HG03575 (cell line): ENCODE measurements at regions not wholly inside any gene's neighbourhood (a gene's known extent, or its start where the extent isn't known, plus 50 kb on each side); places are given as distances from the start of the nearest gene placed in this dataset.

Experiments used
- ATAC-seq: cut with Tn5 transposase; IDR thresholded peaks from one replicate; pipeline ENCODE4 v1.9.1; 2021; ENCODE audit not compliant: unreplicated experiment, insufficient number of reproducible peaks, low FRiP score; ENCODE audit errors: extremely low read depth

- ATAC-seq: no peak
Measured at GRCh38 chr9:16248822-16249221, 621.6 kb downstream of the BNC2 start.

DNA sequence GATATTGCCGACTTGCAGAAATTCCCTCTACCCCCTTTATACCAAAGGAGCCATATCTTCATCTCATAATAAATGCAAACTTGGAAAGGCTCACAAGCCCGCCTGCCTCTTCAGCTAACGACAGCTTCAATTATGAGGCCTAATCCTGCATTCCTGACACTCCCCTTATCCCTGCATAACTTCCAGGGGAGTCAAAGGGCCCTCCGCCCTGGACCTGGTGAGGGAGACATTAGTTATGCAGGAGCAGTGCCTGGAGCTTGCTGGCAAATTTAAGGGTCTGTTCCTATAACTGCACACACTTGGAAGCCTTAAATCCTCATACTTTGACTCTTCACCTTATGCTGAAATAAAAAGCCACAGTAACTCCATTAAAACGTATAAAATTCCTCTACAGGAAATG is 617.9 kb downstream of the BNC2 start:
- ATAC-seq: no peak

DNA sequence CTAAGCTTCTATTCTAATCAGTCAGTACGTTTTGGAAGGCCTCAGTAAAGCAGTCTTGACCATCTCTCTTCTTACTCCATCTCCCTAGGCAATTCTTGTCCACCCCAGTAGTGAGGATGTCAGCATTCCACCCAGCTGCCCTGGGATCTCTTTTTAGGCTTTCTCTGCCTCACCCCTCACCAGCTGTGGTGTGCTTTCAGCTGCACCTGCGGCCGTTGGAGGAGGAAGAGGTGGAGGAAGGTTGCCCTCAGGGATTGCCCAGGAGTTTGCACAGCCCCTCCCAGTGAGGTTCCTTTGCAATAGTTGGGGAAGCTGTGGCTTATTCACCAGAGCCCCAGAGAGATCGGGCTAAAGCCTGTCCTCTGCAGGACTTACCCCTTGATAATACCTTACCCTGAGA is 615.8 kb downstream of the BNC2 start:
- no peak for ATAC-seq

DNA sequence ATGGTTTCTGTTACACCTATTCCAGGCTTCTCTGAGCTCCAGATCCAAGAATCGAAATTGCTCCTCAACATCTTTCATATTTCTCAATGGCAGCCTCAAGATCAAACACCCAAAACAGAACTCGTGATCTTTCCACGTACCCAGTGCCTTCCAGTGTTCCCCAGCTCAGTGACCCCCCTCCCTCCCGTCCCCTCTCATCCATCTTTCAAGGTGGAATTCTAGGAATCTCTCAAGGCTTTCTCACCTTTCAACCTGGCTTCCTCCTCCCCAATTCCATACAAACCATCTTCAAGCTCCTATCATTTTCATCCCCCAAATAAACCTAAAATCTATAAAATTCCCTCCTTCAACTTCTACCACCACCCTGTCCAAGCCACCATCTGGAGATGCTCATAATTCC is 615.3 kb downstream of the BNC2 start:
- no peak for ATAC-seq

GRCh38 chr9:16257604-16258003 is 612.9 kb downstream of the BNC2 start:
- ATAC-seq: no peak

DNA sequence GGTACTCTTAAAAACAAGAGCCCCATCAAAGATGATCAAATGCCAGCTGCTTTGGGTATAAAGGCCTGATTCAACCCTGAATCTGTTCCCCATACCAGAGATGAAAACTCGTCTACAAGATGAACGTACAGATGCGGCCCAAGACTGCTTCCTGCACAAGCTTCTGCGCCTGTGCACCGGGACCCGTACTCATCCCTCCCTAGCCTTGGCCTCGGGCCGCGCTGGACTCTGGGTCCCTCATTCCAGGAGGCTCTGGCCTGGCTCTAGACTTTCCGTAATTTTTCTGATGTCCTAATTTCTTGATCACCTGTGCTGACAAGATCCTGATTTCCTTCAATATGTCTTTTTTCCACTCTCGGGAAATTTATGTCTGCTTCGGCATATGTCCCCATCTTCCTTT is 612.3 kb downstream of the BNC2 start:
- no peak for ATAC-seq

GRCh38 chr9:16258708-16259107 is 611.8 kb downstream of the BNC2 start:
- no peak for ATAC-seq

DNA sequence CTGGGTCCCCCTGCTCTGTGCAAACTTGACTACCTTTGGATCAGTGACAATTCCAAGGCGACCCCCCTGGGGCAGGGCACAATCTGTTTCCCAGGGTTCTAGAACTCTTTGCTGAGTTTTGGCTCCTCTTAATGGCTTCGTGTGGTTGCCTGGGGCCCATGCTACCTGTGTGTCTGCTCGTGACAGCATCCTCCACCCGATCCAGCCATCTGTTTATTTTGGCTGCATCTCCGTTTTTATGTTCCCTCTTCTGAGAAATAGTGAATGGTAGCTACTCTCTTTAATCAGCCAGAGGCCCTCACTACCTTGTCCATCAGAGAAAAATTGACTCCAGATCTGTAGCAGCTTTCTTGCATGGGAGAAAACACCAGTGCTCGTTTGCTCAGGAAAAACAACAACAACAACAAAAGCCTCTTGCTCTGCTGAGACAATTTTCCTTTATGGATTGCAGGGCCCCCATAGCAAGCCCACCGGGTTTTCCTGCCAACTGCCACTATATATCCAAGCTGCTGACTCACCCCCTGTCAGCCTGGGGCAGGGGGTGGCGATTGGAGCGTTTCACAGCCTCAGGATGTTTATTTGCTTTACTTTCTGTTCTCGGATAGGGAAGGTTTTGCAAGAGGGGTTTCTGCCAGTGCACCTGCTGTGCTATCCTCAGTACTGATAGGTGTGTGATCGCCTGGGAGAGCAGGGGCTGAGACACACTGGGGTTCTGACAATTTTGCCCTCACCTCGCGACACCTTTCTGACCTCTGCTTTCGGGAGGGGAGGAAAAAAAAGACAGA is 607.8 kb downstream of the BNC2 start:
- no peak for ATAC-seq

GRCh38 chr9:16265688-16266087 is 604.8 kb downstream of the BNC2 start:
- ATAC-seq: no peak

DNA sequence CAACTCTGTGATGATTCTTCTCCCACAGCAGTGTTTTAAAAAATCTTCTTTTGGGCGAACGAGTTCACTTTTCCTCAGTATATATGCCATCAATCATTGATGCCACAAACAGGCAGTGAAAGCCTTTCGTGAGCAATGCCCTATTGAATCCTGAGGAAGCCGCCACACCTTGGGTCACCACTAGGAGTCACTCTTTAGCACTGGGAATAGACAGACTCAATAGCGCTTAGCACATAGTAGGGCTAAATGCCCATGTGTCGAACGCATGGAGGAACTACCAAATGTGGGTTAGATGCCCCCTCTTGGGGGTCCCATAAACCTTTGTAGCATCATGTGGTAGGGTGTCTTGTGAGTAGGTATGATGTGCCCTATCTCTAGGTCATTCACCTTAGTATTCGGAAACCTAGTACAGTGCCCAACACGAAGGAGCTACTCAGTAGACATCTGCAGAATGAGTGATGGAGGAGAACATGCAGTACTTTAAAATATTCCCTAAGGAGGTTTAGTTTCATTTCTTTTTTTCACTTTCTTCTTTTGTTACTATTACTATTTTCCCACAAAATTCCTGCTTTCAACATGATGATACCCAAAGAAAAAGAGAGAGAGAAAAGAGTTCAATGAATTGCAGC is 603.7 kb downstream of the BNC2 start:
- no peak for ATAC-seq

- ATAC-seq: no peak
Measured at GRCh38 chr9:16267281-16268066, 603.0 kb downstream of the BNC2 start.

DNA sequence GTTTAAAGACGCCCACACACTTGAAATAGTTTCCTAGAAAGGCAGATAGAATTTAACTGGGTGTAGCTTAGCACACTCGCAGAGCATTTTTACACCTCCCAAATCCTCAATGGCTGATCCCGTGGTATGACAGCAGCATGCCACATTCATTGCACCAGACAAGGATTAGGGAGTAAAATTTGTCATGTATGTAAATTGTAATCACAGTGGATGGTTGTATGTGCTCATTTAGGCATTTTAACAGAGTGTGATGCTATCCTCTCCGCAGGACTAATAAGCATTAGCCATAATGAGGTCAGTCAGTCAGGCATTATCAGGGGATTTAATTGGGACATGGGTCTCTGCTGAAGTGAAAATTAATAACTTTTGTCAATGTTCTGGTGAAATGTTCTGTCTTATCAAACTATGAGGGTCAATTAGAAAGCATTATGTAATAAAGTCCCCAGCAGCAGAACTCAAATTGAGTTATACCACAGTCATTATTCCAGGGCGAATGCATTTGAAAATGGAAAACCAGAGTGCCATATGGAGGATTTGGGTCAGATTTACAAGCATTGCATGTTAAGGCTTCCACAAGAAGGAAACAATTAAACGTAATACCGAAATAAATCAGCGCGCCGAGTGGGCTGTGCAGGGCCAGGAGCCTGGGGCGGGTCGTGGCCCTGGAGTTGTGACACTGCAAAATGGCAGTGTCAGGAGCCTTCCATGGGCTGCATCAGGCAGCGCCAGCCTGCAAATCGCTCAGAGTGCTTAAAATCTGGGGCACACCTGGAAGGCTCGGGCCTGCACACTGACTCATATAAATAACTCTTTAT is 602.2 kb downstream of the BNC2 start:
- no peak for ATAC-seq

- no peak for ATAC-seq
Measured at GRCh38 chr9:16271967-16272366, 598.5 kb downstream of the BNC2 start.

DNA sequence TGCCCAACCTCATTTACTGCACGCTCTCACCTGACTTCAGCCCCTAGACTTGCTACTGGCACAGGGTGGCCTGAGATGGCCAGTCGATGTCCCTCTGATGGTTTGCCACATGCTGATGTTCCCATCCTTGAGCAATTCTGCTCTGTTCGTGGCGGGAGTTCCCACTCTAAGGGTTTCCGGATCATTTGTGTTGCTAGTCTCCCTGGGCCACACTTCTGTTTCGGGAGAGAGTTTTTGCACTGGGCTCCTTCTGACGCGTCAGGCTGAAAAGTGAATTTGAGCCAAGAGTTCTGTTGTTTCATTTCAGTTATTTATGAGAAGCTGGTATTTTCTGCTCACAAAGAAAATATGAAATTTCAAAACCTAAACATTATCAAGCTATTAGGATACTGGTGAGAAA is 597.7 kb downstream of the BNC2 start:
- no peak for ATAC-seq

GRCh38 chr9:16275795-16276624 is 594.5 kb downstream of the BNC2 start:
- no peak for ATAC-seq

DNA sequence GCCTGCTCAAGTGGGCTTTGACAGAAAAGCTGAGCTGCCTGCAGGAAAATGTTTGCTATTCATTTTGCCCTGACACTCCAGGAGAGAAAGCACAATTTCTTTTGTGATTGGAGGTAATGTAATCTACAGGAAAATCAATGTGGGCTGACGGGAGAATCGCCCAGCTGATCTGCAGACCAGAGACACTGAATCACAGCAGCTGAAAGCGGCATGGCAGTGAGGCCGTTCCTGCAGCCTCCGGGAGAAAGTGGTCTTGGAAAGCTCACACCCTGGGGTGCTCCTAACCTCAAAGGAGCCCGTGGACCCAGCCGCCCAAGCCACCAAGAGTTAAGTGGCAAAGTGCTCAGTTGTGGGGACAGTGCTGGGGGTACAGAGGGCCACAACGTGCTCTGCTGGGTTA is 593.6 kb downstream of the BNC2 start:
- ATAC-seq: no peak

DNA sequence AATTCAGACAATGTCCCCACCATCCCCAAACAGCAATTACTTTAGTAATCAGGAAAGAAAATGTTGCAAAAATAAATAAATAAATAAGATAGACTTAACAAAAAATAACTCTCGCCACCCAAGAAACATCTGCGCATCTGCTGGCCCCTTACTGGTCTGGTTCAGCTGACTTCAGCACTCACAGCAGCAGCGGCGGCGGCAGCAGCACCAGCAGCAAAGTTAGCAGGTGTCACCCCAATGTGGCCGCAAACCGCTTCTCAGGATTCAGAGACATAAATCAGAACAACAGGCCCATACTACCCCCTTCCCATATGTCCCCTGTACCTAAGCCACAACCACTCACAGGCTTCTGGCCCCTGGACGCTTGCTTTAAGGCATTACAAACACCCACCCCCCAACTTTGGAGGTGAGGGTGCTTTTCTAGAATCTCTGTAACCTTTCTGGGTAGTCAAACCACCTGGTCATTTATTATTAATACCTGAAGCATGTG is 593.0 kb downstream of the BNC2 start:
- ATAC-seq: no peak

DNA sequence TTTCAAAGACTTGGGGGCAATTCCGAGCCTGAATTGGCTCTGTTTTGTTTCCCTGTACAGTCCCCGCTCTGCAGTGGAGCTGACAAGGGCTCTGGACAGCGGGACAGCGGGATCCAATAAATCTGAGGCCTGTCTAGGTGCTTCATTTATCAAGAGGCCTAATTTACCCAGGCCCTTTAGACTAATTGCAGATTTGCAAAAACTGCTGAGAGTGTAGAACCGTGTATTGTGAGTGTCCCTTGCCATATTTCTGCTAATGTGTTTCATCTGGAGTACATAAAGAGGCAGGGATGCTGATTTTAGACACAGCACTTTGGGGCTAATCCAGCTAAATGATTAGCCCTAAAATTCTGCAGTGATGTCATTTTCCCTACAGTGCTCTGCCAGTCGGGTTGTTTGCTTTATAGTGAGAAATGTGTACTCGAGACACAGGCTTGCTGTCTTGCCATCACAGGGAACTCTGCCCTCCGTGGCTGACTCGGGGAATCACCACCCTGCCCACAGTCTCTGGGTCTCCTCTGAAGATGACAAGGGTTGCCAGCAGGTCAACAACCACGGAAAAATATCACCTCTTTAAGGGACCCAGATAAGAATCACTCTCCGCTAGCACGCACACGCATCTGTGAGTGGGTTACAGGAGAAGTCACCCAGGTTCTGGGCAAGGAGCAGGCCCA is 592.0 kb downstream of the BNC2 start:
- ATAC-seq: no peak
